ENCODE measurements at regions not wholly inside any gene's neighbourhood (a gene's known extent, or its start where the extent isn't known, plus 50 kb on each side); places are given as distances from the start of the nearest gene placed in this dataset.
"Not testable (repeated sequence)": the region's sequence is repeated elsewhere in the genome, so short reads cannot be mapped to it uniquely, and the experiment has no call there.

DNA sequence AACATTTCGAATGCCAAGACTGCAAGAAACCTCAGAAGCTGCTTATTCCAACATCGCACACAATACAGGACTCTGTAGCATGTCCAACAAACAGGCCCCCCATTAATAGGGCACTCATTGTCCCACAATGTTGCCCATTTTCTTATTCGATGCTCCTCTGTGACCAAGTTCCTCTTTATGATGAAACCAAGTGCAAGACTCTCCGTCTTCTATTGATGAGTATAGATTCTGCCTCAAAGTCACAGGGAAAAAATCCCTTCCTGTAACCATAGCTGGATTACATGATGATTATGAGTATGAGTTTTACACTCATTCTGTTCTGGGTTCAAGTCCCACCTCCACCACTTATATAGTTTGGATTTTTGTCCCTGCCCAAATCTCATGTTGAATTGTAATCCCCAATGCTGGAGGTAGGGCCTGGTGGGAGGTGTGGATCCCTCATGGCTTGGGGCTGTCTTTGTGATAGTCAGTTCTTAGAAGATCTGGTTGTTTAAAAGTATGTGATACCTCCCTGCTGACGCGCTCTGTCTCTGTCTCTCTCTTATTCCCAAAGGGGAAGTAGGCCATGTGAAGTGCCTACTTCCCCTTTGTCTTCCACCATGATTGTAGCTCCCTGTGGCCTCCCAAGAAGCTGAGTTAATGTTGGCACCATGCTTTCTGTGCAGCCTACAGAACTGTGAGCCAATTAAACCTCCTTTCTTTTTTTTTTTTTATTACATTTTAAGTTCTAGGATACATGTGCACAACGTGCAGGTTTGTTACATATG is 148.7 kb downstream of the OSR1 start:
- no peak for DNase-seq (ENCODE audit: extremely low spot score, insufficient read length, low read depth)
- no peak for FAIRE-seq

DNA sequence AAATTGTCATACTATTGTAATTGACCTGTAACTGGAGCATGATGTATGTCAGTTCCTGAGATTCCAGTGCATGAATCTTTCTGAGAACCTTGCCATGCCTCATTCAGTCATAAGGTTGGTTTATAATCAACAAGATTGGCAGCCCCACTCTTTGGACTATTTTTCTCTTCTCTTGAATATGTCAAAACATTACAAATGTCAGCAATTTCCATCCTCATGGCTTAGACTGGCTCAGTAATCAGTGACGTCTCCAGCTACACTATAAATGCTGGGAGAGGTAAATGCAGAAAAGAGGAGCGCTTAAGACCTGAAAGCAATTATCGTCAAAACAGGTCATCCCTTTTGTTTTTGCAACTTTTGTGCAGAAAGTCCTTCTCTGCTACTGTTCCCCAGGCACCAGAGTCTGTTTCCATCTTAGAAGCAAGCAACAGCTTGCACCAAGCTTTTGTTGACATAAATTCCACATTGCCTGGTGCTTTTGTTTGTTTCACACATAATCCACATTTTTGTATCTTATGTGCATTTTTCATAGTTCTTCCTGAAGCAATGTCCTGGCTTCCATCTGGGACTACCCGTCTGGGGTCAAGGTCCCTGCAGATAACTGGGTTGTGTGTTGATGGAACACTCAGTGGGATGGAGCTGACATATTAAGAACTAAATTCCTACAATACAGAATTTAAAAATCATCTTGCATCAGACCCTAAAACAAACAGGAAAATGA is 149.8 kb downstream of the OSR1 start:
- DNase-seq (ENCODE audit: extremely low spot score, insufficient read length, low read depth) (no peak), FAIRE-seq (no peak)

DNA sequence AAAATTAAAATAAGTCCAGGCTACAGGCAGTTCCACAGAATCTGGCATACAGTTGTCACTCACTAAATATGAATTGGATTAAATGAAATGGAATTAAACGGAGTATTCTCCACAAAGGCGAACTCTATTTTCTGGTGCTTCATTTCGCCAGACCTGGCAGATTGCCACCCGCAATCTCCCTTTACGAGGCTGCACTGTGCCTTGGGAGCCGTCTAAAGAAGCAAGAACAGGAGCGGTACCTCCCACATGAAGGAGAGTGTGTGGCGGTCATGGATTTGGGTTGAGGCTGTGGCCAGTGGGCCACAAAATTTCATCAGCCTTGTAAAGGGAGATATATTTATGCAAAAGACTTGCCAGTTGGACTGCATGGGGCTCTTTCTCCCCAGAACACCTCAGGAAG is 151.0 kb downstream of the OSR1 start:
- no peak for FAIRE-seq

DNA sequence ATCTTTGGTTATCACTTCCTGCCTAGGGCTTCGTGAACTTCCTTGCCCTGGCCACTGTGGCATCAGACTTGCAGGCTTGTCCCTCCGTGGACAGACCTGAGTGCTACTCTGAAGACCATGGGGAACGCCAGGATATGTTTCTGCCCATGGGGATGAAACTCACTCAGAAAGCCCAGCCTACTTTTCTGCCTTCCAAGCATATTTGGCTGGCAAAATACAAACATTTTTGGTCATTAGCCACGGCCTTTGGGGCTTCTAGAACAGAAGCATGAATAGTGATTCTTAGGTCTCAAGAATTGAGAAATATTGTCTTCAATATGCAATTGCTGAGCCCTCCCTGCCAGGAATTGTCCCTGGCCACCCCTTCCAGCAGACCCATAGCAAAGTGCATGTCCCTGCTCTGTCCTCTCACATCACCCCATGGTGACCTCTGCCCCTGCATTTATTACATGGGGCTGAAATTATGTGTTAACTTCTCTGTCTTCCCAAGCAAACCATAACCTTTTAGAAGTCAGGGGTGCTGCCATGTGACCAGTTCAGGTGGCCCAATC is 152.4 kb downstream of the OSR1 start:
- no peak for DNase-seq (ENCODE audit: extremely low spot score, insufficient read length, low read depth)
- no peak for FAIRE-seq

More for the DNA sequence above, 151.0 kb downstream of the OSR1 start:
- no peak for DNase-seq (ENCODE audit: extremely low spot score, insufficient read length, low read depth)

DNA sequence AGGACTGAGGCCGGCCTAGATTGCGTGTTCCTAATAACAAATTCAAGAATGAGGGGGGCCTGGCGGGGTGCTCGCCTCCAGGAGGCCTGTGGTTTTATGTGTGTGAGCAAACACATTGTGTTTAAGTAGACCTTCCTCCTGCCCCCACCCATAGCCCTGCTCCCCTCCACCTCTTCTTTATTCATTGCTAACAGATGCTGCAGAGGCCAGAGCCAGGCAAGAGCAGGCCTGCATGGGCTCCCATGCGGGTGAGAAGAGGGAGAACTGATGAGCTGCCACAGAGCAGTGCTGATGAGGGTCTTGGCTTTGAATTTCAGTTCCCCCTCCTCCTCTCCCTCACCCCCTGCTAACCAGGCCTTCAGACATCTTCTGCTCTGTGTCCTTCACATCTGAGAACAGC is 154.6 kb downstream of the OSR1 start:
- DNase-seq (ENCODE audit: extremely low spot score, insufficient read length, low read depth), result no peak
- no peak for FAIRE-seq

DNA sequence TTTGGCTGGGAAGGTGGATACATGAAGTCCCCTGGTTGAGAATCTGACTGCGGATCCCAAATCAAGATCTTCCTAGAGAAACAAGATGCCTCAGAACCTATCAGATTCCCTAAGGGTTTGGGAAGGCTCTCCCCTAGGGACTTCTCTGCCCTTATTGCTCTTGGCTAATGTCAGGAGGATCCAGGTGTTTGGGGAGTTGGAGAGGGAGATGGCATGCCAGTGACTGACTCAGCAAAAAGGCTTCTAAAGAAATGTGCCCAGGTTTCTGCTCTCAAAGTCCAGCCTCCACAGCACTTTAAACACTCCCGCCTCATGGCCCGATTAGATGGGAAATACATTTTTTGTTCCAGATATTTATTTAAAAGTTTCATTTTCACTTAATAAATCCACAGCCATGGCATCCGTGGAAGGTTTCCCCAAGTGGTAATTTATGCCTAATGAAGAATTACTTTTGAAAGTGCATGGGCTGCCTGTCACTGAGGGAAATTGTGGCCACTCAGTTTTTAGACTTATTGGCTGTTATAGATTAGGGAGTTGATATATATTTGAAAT is 156.4 kb downstream of the OSR1 start:
- no peak for FAIRE-seq
- DNase-seq (ENCODE audit: extremely low spot score, insufficient read length, low read depth), result no peak

DNA sequence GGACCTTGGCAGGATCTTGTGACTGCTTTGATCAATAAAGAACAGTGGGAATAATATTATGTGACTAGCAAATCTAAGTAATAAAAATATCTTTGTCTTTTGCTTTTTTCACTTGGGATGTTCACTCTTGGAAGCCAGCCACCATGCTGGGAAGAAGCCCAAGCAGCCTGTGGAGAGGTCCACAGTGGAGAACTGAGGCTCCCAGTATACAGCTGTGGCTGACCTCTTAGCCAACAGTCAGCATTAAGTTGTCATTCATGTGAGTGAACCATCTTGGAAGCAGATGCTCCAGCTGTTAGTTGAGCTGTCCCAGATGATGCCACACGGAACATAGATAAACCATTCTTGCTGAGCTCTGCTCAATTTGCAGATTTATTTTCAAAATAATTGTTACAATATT is 160.0 kb downstream of the OSR1 start:
- FAIRE-seq, result no peak
- DNase-seq (ENCODE audit: extremely low spot score, insufficient read length, low read depth), result no peak

DNA sequence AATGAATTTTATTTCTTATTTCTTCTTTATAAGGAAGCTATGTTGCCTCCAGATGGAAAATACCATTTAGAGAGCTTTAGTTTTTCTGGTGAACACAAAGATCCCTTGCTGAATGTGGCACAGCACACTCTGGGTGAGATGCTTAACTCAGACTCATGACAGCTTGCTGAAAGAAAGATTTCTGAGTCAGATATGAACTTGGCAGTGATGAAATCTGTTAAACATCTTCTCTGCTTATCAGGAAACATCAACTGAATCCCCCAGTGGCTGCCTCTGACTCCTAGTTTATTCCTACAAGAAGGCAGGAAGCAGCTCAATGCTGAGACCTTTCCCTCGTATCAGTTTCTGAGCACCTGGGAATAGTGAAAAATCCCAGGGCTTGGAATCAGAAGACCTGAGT is 162.8 kb downstream of the OSR1 start:
- DNase-seq (ENCODE audit: extremely low spot score, insufficient read length, low read depth) (no peak), FAIRE-seq (no peak)

DNA sequence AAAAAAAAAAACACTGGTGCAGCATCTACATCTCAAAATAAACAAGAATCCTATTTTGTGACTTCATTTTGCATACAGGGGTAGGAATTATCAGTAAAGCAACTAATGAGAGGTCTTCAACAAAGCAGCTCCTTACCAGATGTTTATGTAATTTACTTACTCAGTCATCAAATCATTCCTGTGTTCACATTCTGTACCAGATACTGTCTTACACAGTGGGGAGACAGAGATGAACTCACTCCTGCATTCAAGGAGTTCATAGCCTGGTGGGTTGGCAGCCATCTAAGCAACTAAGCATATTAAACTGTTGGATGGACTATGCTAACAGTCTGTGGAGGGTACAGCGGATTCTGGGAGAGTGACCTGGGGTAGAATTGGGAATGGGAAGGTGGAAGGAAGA is 169.0 kb downstream of the OSR1 start:
- DNase-seq (ENCODE audit: extremely low spot score, insufficient read length, low read depth), result no peak
- no peak for FAIRE-seq

DNA sequence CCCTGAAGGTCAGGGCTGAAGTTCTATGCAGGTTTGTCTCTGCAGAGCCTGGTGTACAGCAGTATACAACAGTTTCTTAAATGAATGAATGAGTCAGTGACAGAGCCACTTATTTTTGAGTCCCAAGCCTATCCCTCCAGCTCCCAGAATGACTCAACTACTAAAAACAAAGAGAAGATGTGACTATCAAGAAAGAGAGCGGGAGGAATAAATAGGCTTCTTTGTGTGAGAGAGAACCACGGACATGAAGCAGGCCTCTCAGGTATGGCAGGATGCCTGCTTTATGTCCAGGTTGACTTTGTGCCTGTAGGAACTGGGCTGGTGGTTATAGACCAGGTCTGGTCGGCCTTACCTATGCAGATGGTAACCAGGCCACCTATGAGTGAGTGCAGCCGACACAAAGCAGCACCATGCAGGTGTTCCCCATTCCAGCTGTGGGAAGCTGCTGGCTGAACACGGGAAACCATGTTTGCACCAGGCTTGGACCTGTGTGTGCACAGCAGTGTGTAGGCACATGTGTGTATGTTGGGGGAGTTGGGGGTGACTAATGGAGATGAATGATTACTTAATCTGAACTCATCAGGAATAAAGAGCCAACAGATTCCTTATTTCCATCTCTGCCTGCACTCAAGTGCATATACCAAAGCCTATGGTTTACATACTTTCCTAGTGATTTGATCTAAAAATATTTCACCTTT is 171.0 kb downstream of the OSR1 start:
- FAIRE-seq, result no peak
- DNase-seq (ENCODE audit: extremely low spot score, insufficient read length, low read depth), result no peak

DNA sequence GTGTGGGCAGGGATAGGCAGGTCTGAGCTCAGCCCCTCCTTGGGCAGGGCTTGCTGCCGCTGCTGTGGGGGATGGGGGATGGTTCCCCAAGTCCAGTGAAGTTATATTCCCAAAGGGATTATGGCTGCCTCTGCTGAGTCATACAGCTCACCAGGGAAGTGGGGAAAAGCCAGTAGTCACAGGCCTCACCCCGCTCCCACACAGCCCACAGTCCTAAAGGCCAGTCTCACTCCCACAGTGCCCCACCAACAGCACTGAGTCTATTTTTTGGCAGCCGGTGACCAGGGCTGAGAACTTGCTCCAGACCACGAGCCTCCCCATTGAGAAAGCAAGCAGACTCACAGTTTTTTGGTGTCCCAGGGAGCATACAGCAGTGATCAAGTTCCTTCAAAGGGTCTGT is 173.3 kb downstream of the OSR1 start:
- FAIRE-seq (no peak), DNase-seq (ENCODE audit: extremely low spot score, insufficient read length, low read depth) (no peak)

DNA sequence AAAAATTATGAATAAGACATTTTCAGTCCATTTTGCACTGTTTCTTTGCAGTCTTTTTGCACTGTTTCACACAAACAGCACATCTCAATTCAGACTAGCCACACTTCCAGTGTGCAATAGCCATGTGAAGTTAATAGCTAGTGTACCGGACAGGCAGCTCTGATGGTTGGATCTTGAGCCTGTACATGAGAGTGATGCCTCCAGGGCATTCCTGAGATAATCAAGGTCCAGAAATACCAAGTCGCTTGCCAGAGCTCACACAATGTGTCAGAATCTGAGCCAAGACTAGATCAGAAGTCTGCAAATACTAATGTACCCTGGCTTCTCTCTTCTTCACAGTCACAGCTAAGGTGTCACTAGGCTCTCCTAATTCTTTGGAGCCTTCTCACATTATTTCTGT is 180.2 kb downstream of the OSR1 start:
- DNase-seq (ENCODE audit: extremely low spot score, insufficient read length, low read depth) (no peak), FAIRE-seq (no peak)

DNA sequence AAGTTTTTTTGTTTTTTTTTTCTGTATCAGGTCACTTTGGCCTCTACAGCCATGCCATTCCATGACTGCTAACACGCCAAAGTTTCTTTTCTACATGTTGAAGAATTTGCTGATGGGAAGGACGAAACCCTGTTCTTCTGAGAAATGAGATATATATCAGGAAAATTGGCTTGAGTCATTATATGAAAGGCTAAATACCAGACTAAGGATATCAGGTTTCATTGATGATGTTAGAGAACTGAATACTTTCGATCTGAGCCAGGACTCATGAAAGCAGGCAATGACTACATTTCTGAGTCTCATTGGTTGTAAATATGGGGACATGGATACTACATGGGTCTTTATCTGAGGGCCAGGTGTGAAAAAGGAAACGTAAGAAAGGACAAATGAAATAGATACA is 181.4 kb downstream of the OSR1 start:
- no peak for FAIRE-seq
- no peak for DNase-seq (ENCODE audit: extremely low spot score, insufficient read length, low read depth)

DNA sequence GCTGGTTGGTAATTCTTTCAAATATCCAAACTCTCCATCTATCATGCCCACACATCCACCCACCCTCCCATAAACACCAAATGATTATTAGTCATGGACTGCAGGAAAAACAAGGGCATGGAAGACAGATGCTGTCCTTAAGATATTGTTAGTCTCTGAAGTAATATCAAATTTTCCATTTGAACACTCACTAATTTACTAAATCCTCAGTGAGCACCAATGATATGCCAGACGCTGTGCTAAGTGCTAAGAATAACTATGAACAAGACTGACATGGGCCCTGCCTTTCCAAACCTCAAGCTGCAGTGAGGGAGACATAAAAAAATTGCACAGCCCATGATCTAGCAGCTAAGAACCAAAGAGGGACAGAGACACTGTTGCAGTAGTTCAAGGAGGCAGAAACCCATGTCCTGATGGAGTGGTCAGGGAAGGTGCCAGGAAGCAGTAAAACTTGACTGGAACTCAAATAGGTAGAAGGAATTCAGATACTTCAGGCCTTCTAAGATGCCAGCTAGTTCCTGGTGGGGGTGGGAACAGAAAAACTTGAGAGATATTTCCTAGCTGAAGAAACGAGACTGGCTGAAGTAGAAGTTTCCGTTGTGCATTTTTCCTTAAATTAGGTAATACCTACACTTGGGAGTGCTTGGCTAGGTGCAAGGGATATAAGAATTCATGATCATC is 182.1 kb downstream of the OSR1 start:
- no peak for FAIRE-seq

DNA sequence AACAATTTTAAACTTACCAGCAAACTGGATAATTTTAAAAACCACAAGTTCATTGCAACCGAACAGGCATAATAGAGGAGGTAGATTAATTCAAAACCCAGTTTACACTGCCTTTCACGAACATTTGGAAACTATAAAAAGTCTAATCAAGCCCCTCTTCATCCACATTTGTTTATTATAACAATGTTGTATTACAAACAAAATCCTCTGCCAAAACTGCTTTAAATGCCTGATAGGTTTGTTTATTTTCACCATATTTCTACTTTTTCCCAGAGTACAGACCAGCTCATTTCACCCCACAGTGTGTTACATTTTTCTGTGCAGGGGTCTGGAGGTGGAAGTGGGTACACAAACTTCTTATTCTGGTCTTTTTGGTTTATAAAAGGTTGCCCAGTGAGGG is 184.2 kb downstream of the OSR1 start:
- no peak for FAIRE-seq
- DNase-seq (ENCODE audit: extremely low spot score, insufficient read length, low read depth), result no peak

More for the DNA sequence above, 182.1 kb downstream of the OSR1 start:
- DNase-seq (ENCODE audit: extremely low spot score, insufficient read length, low read depth), result no peak

DNA sequence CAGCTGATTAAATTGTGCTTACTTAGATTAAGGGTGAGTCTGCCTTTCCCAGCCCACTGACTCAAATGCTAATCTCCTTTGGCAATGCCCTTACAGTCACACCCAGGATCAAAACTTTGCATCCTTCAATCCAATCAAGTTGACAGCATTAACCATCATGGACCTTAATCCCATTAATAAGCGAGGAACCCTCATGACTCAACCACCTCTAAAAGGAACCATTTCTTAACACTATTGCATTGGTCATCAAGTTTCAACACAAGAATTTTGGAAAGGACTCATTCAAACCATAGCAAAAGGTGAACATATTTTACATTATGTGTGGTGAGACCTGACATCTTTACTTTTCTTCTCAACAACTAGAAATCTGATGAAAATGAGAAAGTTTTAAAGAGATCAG is 187.0 kb downstream of the OSR1 start:
- no peak for DNase-seq (ENCODE audit: extremely low spot score, insufficient read length, low read depth)
- no peak for FAIRE-seq

DNA sequence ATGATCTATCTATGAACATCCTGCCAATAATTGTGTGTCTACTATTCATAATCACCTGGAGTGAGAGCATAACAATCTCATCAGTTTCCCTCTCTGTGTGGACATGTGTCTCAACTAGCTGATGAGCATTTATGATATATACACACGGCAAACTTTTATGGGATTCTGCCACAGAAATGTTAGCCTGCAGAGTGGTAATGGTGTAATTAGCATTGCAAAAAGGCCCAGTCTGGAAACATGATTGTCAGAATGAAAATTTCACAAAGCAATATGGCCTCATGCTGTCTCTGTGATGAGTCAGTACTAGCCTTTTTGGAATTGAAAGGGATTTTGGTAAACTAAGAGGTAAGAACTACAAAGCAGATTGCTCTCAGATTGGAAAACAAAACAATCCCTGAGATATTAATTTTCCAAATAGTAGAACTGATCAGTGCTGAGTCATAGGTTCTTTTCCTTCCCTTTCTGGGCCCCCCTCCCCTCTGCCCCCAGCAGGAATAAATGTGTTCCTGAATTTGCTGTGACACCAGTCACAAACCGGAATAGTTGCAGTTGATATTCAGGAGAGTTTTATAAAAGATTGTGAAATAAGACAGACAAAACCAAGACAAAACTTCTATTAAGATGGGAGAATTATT is 189.2 kb downstream of the OSR1 start:
- FAIRE-seq, result no peak
- DNase-seq (ENCODE audit: extremely low spot score, insufficient read length, low read depth), result no peak

DNA sequence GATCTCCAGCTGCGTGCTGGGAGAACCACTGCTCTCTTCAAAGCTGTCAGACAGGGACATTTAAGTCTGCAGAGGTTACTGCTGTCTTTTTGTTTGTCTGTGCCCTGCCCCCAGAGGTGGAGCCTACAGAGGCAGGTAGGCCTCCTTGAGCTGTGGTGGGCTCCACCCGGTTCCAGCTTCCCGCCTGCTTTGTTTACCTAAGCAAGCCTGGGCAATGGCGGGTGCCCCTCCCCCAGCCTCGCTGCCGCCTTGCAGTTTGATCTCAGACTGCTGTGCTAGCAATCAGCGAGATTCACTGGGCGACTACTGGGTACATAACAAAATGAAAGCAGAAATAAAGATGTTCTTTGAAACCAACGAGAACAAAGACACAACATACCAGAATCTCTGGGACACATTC is 194.3 kb downstream of the OSR1 start:
- DNase-seq (ENCODE audit: extremely low spot score, insufficient read length, low read depth); FAIRE-seq: not testable (repeated sequence)

DNA sequence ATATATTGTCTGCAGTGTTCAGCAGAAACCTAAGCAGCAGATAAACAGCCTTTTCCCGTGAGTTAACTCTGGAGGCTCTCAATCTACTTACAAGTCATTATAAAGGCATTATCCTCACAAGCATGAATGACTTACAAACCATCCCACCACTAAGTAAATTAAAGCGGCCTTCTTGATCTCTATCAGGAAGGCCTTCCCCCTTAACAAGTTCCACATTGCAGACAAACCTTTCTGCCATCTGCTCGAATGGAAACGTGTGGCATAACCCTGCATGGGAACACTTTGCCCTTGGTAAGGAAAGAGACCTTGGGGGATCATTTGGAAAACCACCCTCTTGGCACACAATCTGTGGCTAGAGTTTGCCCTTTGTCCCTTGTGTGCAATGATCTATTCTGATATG is 199.5 kb downstream of the OSR1 start:
- no peak for DNase-seq (ENCODE audit: extremely low spot score, insufficient read length, low read depth)

DNA sequence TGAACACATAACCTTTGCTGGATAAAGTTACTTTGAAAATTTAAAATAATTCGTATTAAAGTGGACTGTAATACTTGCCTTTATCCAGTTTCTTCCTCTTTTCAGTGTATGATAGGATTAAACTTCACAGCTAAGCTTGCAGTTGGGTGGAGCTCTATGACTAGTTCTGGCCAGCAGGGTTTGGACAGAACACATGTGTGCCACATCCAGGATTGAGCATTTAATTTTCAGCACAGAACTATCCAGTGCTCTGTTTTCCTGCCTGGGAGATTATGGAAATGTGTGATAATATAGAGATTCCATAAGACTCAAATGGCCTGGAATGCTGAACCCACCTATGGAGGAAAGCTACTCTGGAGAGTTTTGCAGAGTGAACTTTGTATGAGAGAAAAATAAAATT is 200.2 kb downstream of the OSR1 start:
- DNase-seq (ENCODE audit: extremely low spot score, insufficient read length, low read depth), result no peak
- no peak for FAIRE-seq

More for the DNA sequence above, 199.5 kb downstream of the OSR1 start:
- FAIRE-seq, result no peak

Measured in GM18507 (cell line).